GM18498 (cell line): ENCODE measurements at regions not wholly inside any gene's neighbourhood (a gene's known extent, or its start where the extent isn't known, plus 50 kb on each side); places are given as distances from the start of the nearest gene placed in this dataset.
"Not testable (repeated sequence)": the region's sequence is repeated elsewhere in the genome, so short reads cannot be mapped to it uniquely, and the experiment has no call there.

Source experiments
- ATAC-seq: cut with Tn5 transposase; IDR thresholded peaks from one replicate; pipeline ENCODE4 v1.9.1; 2021; ENCODE audit warnings: mild to moderate bottlenecking, moderate library complexity; ENCODE audit not compliant: unreplicated experiment

- no peak for ATAC-seq
These were observed 490.0 kb upstream of the TBL1XR1 start for GRCh38 chr3:177687291-177687690.

GRCh38 chr3:177688152-177688551 lies 490.9 kb upstream of the TBL1XR1 start:
- no peak for ATAC-seq

GRCh38 chr3:177689077-177689476 lies 491.8 kb upstream of the TBL1XR1 start:
- ATAC-seq: no peak

- ATAC-seq: no peak
These were observed 492.6 kb upstream of the TBL1XR1 start for GRCh38 chr3:177689869-177690268.

- ATAC-seq: no peak
These were observed 493.0 kb upstream of the TBL1XR1 start for GRCh38 chr3:177690306-177690705.

GRCh38 chr3:177692304-177692975 lies 495.2 kb upstream of the TBL1XR1 start:
- ATAC-seq: no peak

- ATAC-seq: no peak
These were observed 496.5 kb upstream of the TBL1XR1 start for GRCh38 chr3:177693616-177694264.

GRCh38 chr3:177694316-177694715 lies 497.0 kb upstream of the TBL1XR1 start:
- ATAC-seq: no peak

- ATAC-seq: no peak
These were observed 497.7 kb upstream of the TBL1XR1 start for GRCh38 chr3:177694951-177695350.

GRCh38 chr3:177700117-177700516 lies 502.8 kb upstream of the TBL1XR1 start:
- no peak for ATAC-seq

- ATAC-seq: no peak
These were observed 506.5 kb upstream of the TBL1XR1 start for GRCh38 chr3:177703788-177704187.

GRCh38 chr3:177705976-177706823 lies 508.9 kb upstream of the TBL1XR1 start:
- no peak for ATAC-seq

GRCh38 chr3:177709470-177709869 lies 512.2 kb upstream of the TBL1XR1 start:
- not testable (repeated sequence) for ATAC-seq

GRCh38 chr3:177710506-177710905 lies 513.2 kb upstream of the TBL1XR1 start:
- no peak for ATAC-seq

- no peak for ATAC-seq
These were observed 514.4 kb upstream of the TBL1XR1 start for GRCh38 chr3:177711637-177712036.

- no peak for ATAC-seq
These were observed 516.9 kb upstream of the TBL1XR1 start for GRCh38 chr3:177713928-177714900.

GRCh38 chr3:177714945-177715344 lies 517.7 kb upstream of the TBL1XR1 start:
- no peak for ATAC-seq

- ATAC-seq: no peak
These were observed 518.7 kb upstream of the TBL1XR1 start for GRCh38 chr3:177715980-177716379.

- not testable (repeated sequence) for ATAC-seq
These were observed 523.6 kb upstream of the TBL1XR1 start for GRCh38 chr3:177720927-177721326.
